Suprapubic skin (tissue), 4 donors: ENCODE measurements at regions not wholly inside any gene's neighbourhood (a gene's known extent, or its start where the extent isn't known, plus 50 kb on each side); places are given as distances from the start of the nearest gene placed in this dataset.

Experiments
- DNase-seq, 2 donors: peaks; one replicate each; pipeline ENCODE4 v3.0.0-alpha.2; 2019; ENCODE audit warnings: low spot score in 2 of 2
- H3K27ac ChIP-seq: fragments of 200-600 bp; sonication (generic); one replicate; pipeline ENCODE4 v1.5.1; 2019
- H3K27me3 ChIP-seq: fragments of 200-600 bp; sonication (generic); one replicate; pipeline ENCODE4 v1.5.1; 2019
- H3K36me3 ChIP-seq: fragments of 200-600 bp; sonication (generic); one replicate; pipeline ENCODE4 v1.5.1; 2019
- H3K4me1 ChIP-seq: fragments of 200-600 bp; sonication (generic); one replicate; pipeline ENCODE4 v1.5.1; 2019
- H3K4me3 ChIP-seq: fragments of 200-600 bp; sonication (generic); one replicate; pipeline ENCODE4 v1.5.1; 2019; ENCODE audit warnings: mild to moderate bottlenecking
- H3K9me3 ChIP-seq: fragments of 200-600 bp; sonication (generic); one replicate; pipeline ENCODE4 v1.5.1; 2019
- EP300 ChIP-seq: sonication (generic); formaldehyde crosslinking; IDR thresholded peaks from one replicate; pipeline ENCODE4 v1.6.1; 2017; ENCODE audit warnings: antibody characterized with exemption
- POLR2A ChIP-seq, 2 donors: fragments of 450-650 bp; IDR thresholded peaks; one replicate each; pipeline ENCODE4 v1.6.1; 2017; ENCODE audit warnings: antibody characterized with exemption in 2 of 2, mild to moderate bottlenecking in 2 of 2, moderate library complexity in 2 of 2
- POLR2AphosphoS5 ChIP-seq, 3 donors: sonication (generic); formaldehyde crosslinking; IDR thresholded peaks; one replicate each; pipeline ENCODE4 v1.6.1; 2017; ENCODE audit warnings: antibody characterized with exemption in 3 of 3
- WGBS: methylation state at CpG from one replicate; pipeline ENCODE4 v1.1.5; 2018; 5-methylcytosine and 5-hydroxymethylcytosine counted together
- TF ChIP-seq, protein P1 (sequence below), 2 donors: fragments of 200-600 bp in 1 of 2; fragments of 450-650 bp in 1 of 2; sonication (generic) in 1 of 2; IDR thresholded peaks; one replicate each; pipeline ENCODE4 v1.5.1; 2016 to 2019; ENCODE audit warnings: antibody characterized with exemption in 2 of 2, mild to moderate bottlenecking in 1 of 2, moderate library complexity in 1 of 2

DNA sequence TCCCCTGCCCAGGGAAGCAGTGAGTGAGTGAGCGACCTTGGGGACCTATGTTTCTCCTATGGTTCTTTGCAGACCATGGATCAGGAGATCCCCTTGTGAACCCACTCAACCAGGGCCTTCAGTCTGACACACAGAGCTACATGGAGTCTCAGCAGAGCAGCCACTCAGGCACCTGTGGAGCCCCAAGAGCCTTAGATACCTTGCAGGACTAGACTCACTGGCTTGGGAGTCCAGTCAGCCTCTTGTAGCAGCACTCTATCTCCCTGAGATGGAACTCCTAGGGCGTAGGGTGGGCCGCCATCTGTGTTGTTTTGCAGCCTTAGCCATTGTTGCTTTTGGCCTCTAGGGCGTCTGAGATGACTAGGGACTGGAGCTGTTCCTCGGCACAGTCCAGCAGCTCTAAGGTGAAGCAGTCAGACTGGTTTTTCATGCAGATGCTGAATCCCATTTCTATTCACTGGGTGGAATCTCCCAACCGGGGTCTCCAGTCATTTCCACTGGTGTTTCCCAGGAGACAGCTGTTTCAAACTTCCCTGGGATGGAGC lies 284.6 kb upstream of the RPS23 start:
- Histone ChIP-seq H3K4me3 (no peak overlapping the region), H3K36me3 (no peaks in the 10 kb centered on the region), H3K4me1 (no peaks in the 10 kb centered on the region), H3K27ac (no peak overlapping the region), H3K27me3 (no peaks in the 10 kb centered on the region), H3K9me3 (no peaks in the 10 kb centered on the region)
- TF ChIP-seq POLR2A (IDR thresholded peaks at IDR 0.05) (no peak), EP300 (no peak), POLR2AphosphoS5 (IDR thresholded peaks at IDR 0.05) (no peak)
- TF ChIP-seq, protein P1, sequence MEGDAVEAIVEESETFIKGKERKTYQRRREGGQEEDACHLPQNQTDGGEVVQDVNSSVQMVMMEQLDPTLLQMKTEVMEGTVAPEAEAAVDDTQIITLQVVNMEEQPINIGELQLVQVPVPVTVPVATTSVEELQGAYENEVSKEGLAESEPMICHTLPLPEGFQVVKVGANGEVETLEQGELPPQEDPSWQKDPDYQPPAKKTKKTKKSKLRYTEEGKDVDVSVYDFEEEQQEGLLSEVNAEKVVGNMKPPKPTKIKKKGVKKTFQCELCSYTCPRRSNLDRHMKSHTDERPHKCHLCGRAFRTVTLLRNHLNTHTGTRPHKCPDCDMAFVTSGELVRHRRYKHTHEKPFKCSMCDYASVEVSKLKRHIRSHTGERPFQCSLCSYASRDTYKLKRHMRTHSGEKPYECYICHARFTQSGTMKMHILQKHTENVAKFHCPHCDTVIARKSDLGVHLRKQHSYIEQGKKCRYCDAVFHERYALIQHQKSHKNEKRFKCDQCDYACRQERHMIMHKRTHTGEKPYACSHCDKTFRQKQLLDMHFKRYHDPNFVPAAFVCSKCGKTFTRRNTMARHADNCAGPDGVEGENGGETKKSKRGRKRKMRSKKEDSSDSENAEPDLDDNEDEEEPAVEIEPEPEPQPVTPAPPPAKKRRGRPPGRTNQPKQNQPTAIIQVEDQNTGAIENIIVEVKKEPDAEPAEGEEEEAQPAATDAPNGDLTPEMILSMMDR (IDR thresholded peaks at IDR 0.05) = no peak
- WGBS = 68% methylated on average over 6 of the region's 6 CpGs
- no peak for DNase-seq

DNA sequence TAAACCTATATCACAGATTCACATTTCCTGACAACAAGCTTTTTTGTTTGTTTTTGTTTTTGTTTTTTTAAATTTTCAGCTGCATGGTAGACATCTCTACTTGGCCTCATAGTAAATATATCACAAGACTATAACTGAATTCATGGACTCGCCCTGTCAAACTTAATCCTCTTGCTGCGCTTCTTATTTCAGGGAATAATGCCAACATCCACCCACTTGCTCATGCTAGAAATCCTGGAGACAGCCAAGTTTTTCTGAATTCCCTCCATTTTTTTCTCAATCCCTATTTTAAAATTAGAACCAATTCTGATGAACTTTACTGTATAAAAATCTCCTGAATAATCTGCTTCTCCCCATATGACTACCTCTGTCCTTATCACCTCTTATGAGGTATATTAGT lies 283.6 kb upstream of the RPS23 start:
- no peaks in the 10 kb centered on the region for H3K36me3 ChIP-seq
- no peaks in the 10 kb centered on the region for H3K4me1 ChIP-seq
- WGBS = 37% methylated on average over 2 of the region's 2 CpGs
- TF ChIP-seq, protein P1 (IDR thresholded peaks at IDR 0.05) = no peak
- no peak for TF ChIP-seq POLR2A (IDR thresholded peaks at IDR 0.05)
- TF ChIP-seq POLR2AphosphoS5 (IDR thresholded peaks at IDR 0.05) = no peak
- TF ChIP-seq EP300 = no peak
- no peak overlapping the region for H3K4me3 ChIP-seq
- no peak for DNase-seq
- H3K27me3 ChIP-seq = no peaks in the 10 kb centered on the region
- no peak overlapping the region for H3K27ac ChIP-seq
- no peaks in the 10 kb centered on the region for H3K9me3 ChIP-seq

DNA sequence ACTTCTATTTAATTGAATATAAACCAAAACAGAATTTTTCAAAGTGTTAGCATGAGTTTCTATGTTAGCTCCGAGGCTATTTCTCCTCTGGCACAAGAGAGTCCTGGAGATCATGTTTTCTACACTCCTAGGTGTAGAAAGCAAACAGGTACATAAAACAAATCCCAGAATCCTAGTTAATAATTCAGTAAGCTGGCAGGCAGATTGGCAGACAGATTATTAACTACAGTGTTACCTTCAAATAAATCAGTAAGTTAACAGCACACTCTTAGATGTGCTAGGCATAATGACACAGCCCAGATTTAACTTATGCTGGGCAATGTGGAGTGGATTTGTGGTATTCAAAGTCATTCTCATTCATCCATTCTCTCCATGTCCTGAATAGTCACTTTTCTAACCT lies 282.8 kb upstream of the RPS23 start:
- Histone ChIP-seq H3K9me3 (no peaks in the 10 kb centered on the region), H3K27me3 (no peaks in the 10 kb centered on the region), H3K4me1 (no peaks in the 10 kb centered on the region), H3K36me3 (no peaks in the 10 kb centered on the region), H3K27ac (no peak overlapping the region), H3K4me3 (no peak overlapping the region)
- no peak for DNase-seq
- 39% methylated on average over 1 of the region's 1 CpG for WGBS
- no peak for TF ChIP-seq EP300
- TF ChIP-seq POLR2A (IDR thresholded peaks at IDR 0.05) = no peak
- TF ChIP-seq POLR2AphosphoS5 (IDR thresholded peaks at IDR 0.05) = no peak
- TF ChIP-seq, protein P1 (IDR thresholded peaks at IDR 0.05) = no peak

GRCh38 chr5:82560561-82560960 lies 282.4 kb upstream of the RPS23 start:
- H3K4me3 ChIP-seq = no peak overlapping the region
- TF ChIP-seq POLR2A (IDR thresholded peaks at IDR 0.05) (no peak), EP300 (no peak), POLR2AphosphoS5 (IDR thresholded peaks at IDR 0.05) (no peak)
- TF ChIP-seq, protein P1 (IDR thresholded peaks at IDR 0.05) = no peak
- 47% methylated on average over 4 of the region's 4 CpGs for WGBS
- H3K4me1 ChIP-seq = no peaks in the 10 kb centered on the region
- H3K9me3 ChIP-seq = no peaks in the 10 kb centered on the region
- no peaks in the 10 kb centered on the region for H3K36me3 ChIP-seq
- no peak overlapping the region for H3K27ac ChIP-seq
- no peak for DNase-seq
- H3K27me3 ChIP-seq = no peaks in the 10 kb centered on the region

DNA sequence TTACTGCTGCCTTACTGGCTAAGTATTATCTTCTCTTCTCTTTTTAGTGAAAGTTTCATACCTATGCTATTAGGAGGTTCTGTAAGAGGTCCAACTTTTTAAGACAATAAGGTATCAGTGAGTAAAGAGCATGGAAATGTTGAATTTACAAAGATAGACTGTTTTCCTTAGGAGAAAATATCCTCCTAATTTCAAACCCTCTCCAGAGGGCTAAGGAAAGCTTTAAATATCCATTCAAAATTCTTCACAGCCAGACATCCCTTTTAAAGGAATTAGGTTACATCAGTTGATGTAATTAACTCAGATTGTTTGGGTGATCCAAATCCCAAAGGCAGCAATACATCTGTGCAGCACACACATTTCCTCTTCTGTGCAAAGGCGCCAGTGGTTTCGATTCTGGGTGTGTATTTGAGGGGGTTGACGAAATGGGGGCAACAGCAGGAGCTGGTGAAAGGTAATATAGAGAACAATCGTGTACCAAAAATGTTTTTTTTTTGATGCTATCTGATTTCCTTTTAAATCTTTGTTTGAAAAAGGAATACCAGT lies 273.8 kb upstream of the RPS23 start:
- TF ChIP-seq POLR2AphosphoS5 (IDR thresholded peaks at IDR 0.05) (no peak), POLR2A (IDR thresholded peaks at IDR 0.05) (no peak), EP300 (no peak)
- TF ChIP-seq, protein P1 (IDR thresholded peaks at IDR 0.05) = no peak
- no peak for DNase-seq

More for the DNA sequence above, 273.8 kb upstream of the RPS23 start:
- WGBS = 55% methylated on average over 4 of the region's 4 CpGs
- H3K4me1 ChIP-seq = no peaks in the 10 kb centered on the region
- no peak overlapping the region for H3K27ac ChIP-seq
- no peaks in the 10 kb centered on the region for H3K9me3 ChIP-seq
- H3K4me3 ChIP-seq = no peak overlapping the region
- H3K27me3 ChIP-seq = no peaks in the 10 kb centered on the region
- H3K36me3 ChIP-seq = no peaks in the 10 kb centered on the region
